H54 (cell line): ENCODE measurements at regions not wholly inside any gene's neighbourhood (a gene's known extent, or its start where the extent isn't known, plus 50 kb on each side); places are given as distances from the start of the nearest gene placed in this dataset.

Source experiments
- DNase-seq: peaks from one replicate; pipeline ENCODE4 v3.0.0; 2011; ENCODE audit warnings: low spot score, mixed read lengths; ENCODE audit not compliant: insufficient read length
- FAIRE-seq: peaks from 3 replicates; lab custom pipeline; 2011; peaks lifted over from hg19 to GRCh38; lab: Jason Lieb, UNC
- POLR2A ChIP-seq: IDR thresholded peaks from 2 replicates; pipeline ENCODE4 v1.6.1; 2011; ENCODE audit warnings: low read depth, mild to moderate bottlenecking, low read length

GRCh38 chr12:92650228-92650822 lies 52.5 kb upstream of the PLEKHG7 start:
- FAIRE-seq (no peak), DNase-seq (no peak)
- TF ChIP-seq POLR2A = no peak

GRCh38 chr12:92649511-92650227 lies 53.1 kb upstream of the PLEKHG7 start:
- FAIRE-seq (peak; percentile 99), DNase-seq (peak; percentile 50)

GRCh38 chr12:92648242-92649031 lies 54.4 kb upstream of the PLEKHG7 start:
- TF ChIP-seq POLR2A = no peak
- FAIRE-seq (peak; percentile 69), DNase-seq (no peak)

More at GRCh38 chr12:92649511-92650227, 53.1 kb upstream of the PLEKHG7 start:
- no peak for TF ChIP-seq POLR2A

GRCh38 chr12:92641291-92641690 lies 61.5 kb upstream of the PLEKHG7 start:
- DNase-seq = no peak
- no peak for TF ChIP-seq POLR2A
- no peak for FAIRE-seq

GRCh38 chr12:92640691-92641090 lies 62.1 kb upstream of the PLEKHG7 start:
- no peak for TF ChIP-seq POLR2A
- FAIRE-seq (no peak), DNase-seq (no peak)

- DNase-seq = no peak
- no peak for FAIRE-seq
- TF ChIP-seq POLR2A = no peak
These were observed 63.8 kb upstream of the PLEKHG7 start for GRCh38 chr12:92639017-92639416.

- no peak for TF ChIP-seq POLR2A
- DNase-seq (no peak), FAIRE-seq (no peak)
These were observed 68.1 kb upstream of the PLEKHG7 start for GRCh38 chr12:92634730-92635129.

GRCh38 chr12:92634202-92634601 lies 68.6 kb upstream of the PLEKHG7 start:
- no peak for TF ChIP-seq POLR2A
- FAIRE-seq = no peak
- DNase-seq = no peak

GRCh38 chr12:92630968-92631367 lies 71.8 kb upstream of the PLEKHG7 start:
- FAIRE-seq = no peak
- no peak for DNase-seq
- TF ChIP-seq POLR2A = no peak

GRCh38 chr12:92629349-92630065 lies 73.3 kb upstream of the PLEKHG7 start:
- no peak for TF ChIP-seq POLR2A
- DNase-seq = no peak
- FAIRE-seq = no peak

- TF ChIP-seq POLR2A = no peak
- DNase-seq (no peak), FAIRE-seq (peak; percentile 20)
These were observed 74.3 kb upstream of the PLEKHG7 start for GRCh38 chr12:92628476-92628875.

- FAIRE-seq (no peak), DNase-seq (no peak)
- TF ChIP-seq POLR2A = no peak
These were observed 75.3 kb upstream of the PLEKHG7 start for GRCh38 chr12:92627511-92627910.

GRCh38 chr12:92625639-92626310 lies 77.0 kb upstream of the PLEKHG7 start:
- TF ChIP-seq POLR2A = no peak
- DNase-seq = no peak
- peak; percentile 38 for FAIRE-seq
